ENCODE measurements at regions not wholly inside any gene's neighbourhood (a gene's known extent, or its start where the extent isn't known, plus 50 kb on each side); places are given as distances from the start of the nearest gene placed in this dataset.

GRCh38 chr17:77320485-77321256 is 179.9 kb downstream of the SEC14L1 start:
- Mint-ChIP-seq H3K9me3 (no peaks in the 10 kb centered on the region), H3K27ac (no peak overlapping the region), H3K4me3 (peak overlapping the region; percentile 80), H3K36me3 (peaks cover 18% of the 10 kb centered on the region), H3K4me1 (peaks cover 39% of the 10 kb centered on the region)
- ATAC-seq = no peak
- no peak for DNase-seq (ENCODE audit: low spot score in 2 of 2)

GRCh38 chr17:77321649-77322513 is 181.1 kb downstream of the SEC14L1 start:
- Mint-ChIP-seq H3K27ac (no peak overlapping the region), H3K4me1 (peaks cover 51% of the 10 kb centered on the region), H3K9me3 (no peaks in the 10 kb centered on the region), H3K4me3 (peak overlapping the region; percentile 51), H3K36me3 (peaks cover 18% of the 10 kb centered on the region)
- ATAC-seq (no peak), DNase-seq (ENCODE audit: low spot score in 2 of 2) (no peak)

GRCh38 chr17:77322514-77323412 is 182.0 kb downstream of the SEC14L1 start:
- H3K4me1 Mint-ChIP-seq = peaks cover 51% of the 10 kb centered on the region
- H3K27ac Mint-ChIP-seq = no peak overlapping the region
- DNase-seq (ENCODE audit: low spot score in 2 of 2) = no peak
- peaks cover 18% of the 10 kb centered on the region for H3K36me3 Mint-ChIP-seq
- no peaks in the 10 kb centered on the region for H3K9me3 Mint-ChIP-seq
- no peak for ATAC-seq
- H3K4me3 Mint-ChIP-seq = peak overlapping the region; percentile 51

GRCh38 chr17:77323413-77324171 is 182.8 kb downstream of the SEC14L1 start:
- Mint-ChIP-seq H3K4me1 (peaks cover 49% of the 10 kb centered on the region), H3K9me3 (no peaks in the 10 kb centered on the region), H3K27ac (peak overlapping the region; percentile 64), H3K36me3 (peaks cover 18% of the 10 kb centered on the region), H3K4me3 (peak overlapping the region; percentile 51)
- DNase-seq (ENCODE audit: low spot score in 2 of 2) = no peak
- ATAC-seq = no peak

GRCh38 chr17:77324227-77324626 is 183.5 kb downstream of the SEC14L1 start:
- Mint-ChIP-seq H3K4me3 (peak overlapping the region; percentile 51), H3K36me3 (peaks cover 18% of the 10 kb centered on the region), H3K27ac (peak overlapping the region; percentile 64), H3K4me1 (peaks cover 43% of the 10 kb centered on the region), H3K9me3 (no peaks in the 10 kb centered on the region)
- ATAC-seq (no peak), DNase-seq (ENCODE audit: low spot score in 2 of 2) (no peak)

- peak overlapping the region; percentile 77 for H3K27ac Mint-ChIP-seq
- no peaks in the 10 kb centered on the region for H3K9me3 Mint-ChIP-seq
- H3K4me3 Mint-ChIP-seq = peak overlapping the region; percentile 51
- ATAC-seq (peak; percentile 14), DNase-seq (ENCODE audit: low spot score in 2 of 2) (no peak)
- H3K4me1 Mint-ChIP-seq = peaks cover 36% of the 10 kb centered on the region
- H3K36me3 Mint-ChIP-seq = peaks cover 13% of the 10 kb centered on the region
These were observed 184.9 kb downstream of the SEC14L1 start for GRCh38 chr17:77325577-77326075.

- Mint-ChIP-seq H3K4me1 (peaks cover 38% of the 10 kb centered on the region), H3K27ac (peak overlapping the region; percentile 77), H3K4me3 (peak overlapping the region; percentile 51), H3K36me3 (peaks cover 13% of the 10 kb centered on the region), H3K9me3 (no peaks in the 10 kb centered on the region)
- no peak for ATAC-seq
- no peak for DNase-seq (ENCODE audit: low spot score in 2 of 2)
These were observed 185.4 kb downstream of the SEC14L1 start for GRCh38 chr17:77326076-77326591.

GRCh38 chr17:77326636-77327035 is 185.9 kb downstream of the SEC14L1 start:
- no peak overlapping the region for H3K4me3 Mint-ChIP-seq
- H3K27ac Mint-ChIP-seq = no peak overlapping the region
- H3K4me1 Mint-ChIP-seq = peaks cover 43% of the 10 kb centered on the region
- H3K9me3 Mint-ChIP-seq = no peaks in the 10 kb centered on the region
- no peak for ATAC-seq
- no peak for DNase-seq (ENCODE audit: low spot score in 2 of 2)
- H3K36me3 Mint-ChIP-seq = peaks cover 17% of the 10 kb centered on the region

- Mint-ChIP-seq H3K27ac (no peak overlapping the region), H3K4me3 (no peak overlapping the region), H3K4me1 (peaks cover 48% of the 10 kb centered on the region), H3K36me3 (peaks cover 20% of the 10 kb centered on the region), H3K9me3 (no peaks in the 10 kb centered on the region)
- no peak for DNase-seq (ENCODE audit: low spot score in 2 of 2)
- no peak for ATAC-seq
These were observed 186.4 kb downstream of the SEC14L1 start for GRCh38 chr17:77327181-77327565.

- Mint-ChIP-seq H3K9me3 (no peaks in the 10 kb centered on the region), H3K4me1 (peaks cover 54% of the 10 kb centered on the region), H3K4me3 (no peak overlapping the region), H3K27ac (no peak overlapping the region), H3K36me3 (peaks cover 20% of the 10 kb centered on the region)
- ATAC-seq (no peak), DNase-seq (ENCODE audit: low spot score in 2 of 2) (no peak)
These were observed 187.0 kb downstream of the SEC14L1 start for GRCh38 chr17:77327566-77328464.

GRCh38 chr17:77328823-77329740 is 188.3 kb downstream of the SEC14L1 start:
- DNase-seq (ENCODE audit: low spot score in 2 of 2) (no peak), ATAC-seq (no peak)
- Mint-ChIP-seq H3K36me3 (peaks cover 18% of the 10 kb centered on the region), H3K4me1 (peaks cover 59% of the 10 kb centered on the region), H3K9me3 (no peaks in the 10 kb centered on the region), H3K27ac (peak overlapping the region; percentile 81), H3K4me3 (no peak overlapping the region)

GRCh38 chr17:77329741-77330531 is 189.2 kb downstream of the SEC14L1 start:
- Mint-ChIP-seq H3K4me3 (no peak overlapping the region), H3K27ac (no peak overlapping the region), H3K36me3 (peaks cover 14% of the 10 kb centered on the region), H3K4me1 (peaks cover 51% of the 10 kb centered on the region), H3K9me3 (no peaks in the 10 kb centered on the region)
- DNase-seq (ENCODE audit: low spot score in 2 of 2) (no peak), ATAC-seq (no peak)

Data from stimulated activated effector memory CD8-positive, alpha-beta T cell treated with anti-CD3 and anti-CD28 coated beads, Interleukin-12 subunit alpha, Interleukin-12 subunit beta, amount 100 ng/mL, for 72 hours (primary cell).